ENCODE measurements at regions not wholly inside any gene's neighbourhood (a gene's known extent, or its start where the extent isn't known, plus 50 kb on each side); places are given as distances from the start of the nearest gene placed in this dataset.

GRCh38 chr5:53161876-53162275 lies 52.3 kb upstream of the MOCS2 start:
- TF ChIP-seq CTCF (IDR thresholded peaks at IDR 0.05) (no peak), EP300 (IDR thresholded peaks at IDR 0.05; ENCODE audit: low read depth) (no peak)
